Type B pancreatic cell (in vitro differentiated cells): ENCODE measurements at regions not wholly inside any gene's neighbourhood (a gene's known extent, or its start where the extent isn't known, plus 50 kb on each side); places are given as distances from the start of the nearest gene placed in this dataset.

Source experiments
- DNase-seq: peaks from one replicate; pipeline ENCODE4 v3.0.0; 2021; ENCODE audit warnings: mixed read lengths; ENCODE audit not compliant: unreplicated experiment; ENCODE audit errors: extremely low spot score
- H3K27ac Mint-ChIP-seq: 2 replicates; pipeline ENCODE4 v1.8.0; 2021; ENCODE audit warnings: mild to moderate bottlenecking, mixed read lengths
- H3K27me3 Mint-ChIP-seq: 2 replicates; pipeline ENCODE4 v1.8.0; 2021; ENCODE audit warnings: mixed read lengths
- H3K36me3 Mint-ChIP-seq: 2 replicates; pipeline ENCODE4 v1.8.0; 2021; ENCODE audit warnings: mixed read lengths
- H3K4me1 Mint-ChIP-seq: one replicate; pipeline ENCODE4 v1.8.0; 2021; ENCODE audit warnings: mixed read lengths; ENCODE audit not compliant: unreplicated experiment
- H3K4me3 Mint-ChIP-seq: 2 replicates; pipeline ENCODE4 v1.8.0; 2021; ENCODE audit warnings: mild to moderate bottlenecking, mixed read lengths
- H3K9me3 Mint-ChIP-seq: 2 replicates; pipeline ENCODE4 v1.8.0; 2021; ENCODE audit warnings: mixed read lengths
- CTCF ChIP-seq: fragments of 200-600 bp; sonication (generic); conservative IDR thresholded peaks from 2 replicates; pipeline ENCODE4 v1.5.0; 2021; ENCODE audit warnings: antibody characterized with exemption, mild to moderate bottlenecking

- no peak for DNase-seq
- no peaks in the 10 kb centered on the region for H3K4me1 Mint-ChIP-seq
- TF ChIP-seq CTCF, result no peak
Observed at GRCh38 chr10:4109469-4109868, 324.5 kb upstream of the KLF6 start.

GRCh38 chr10:4108693-4109092, 323.7 kb upstream of the KLF6 start:
- peaks cover 4% of the 10 kb centered on the region for H3K36me3 Mint-ChIP-seq
- H3K4me3 Mint-ChIP-seq, result no peak overlapping the region
- no peaks in the 10 kb centered on the region for H3K4me1 Mint-ChIP-seq
- H3K9me3 Mint-ChIP-seq, result peaks cover 8% of the 10 kb centered on the region
- DNase-seq, result no peak
- H3K27ac Mint-ChIP-seq, result no peak overlapping the region
- no peak for TF ChIP-seq CTCF
- H3K27me3 Mint-ChIP-seq, result no peaks in the 10 kb centered on the region

More at GRCh38 chr10:4109469-4109868, 324.5 kb upstream of the KLF6 start:
- H3K27ac Mint-ChIP-seq, result no peak overlapping the region
- H3K4me3 Mint-ChIP-seq, result no peak overlapping the region
- H3K9me3 Mint-ChIP-seq, result peaks cover 8% of the 10 kb centered on the region
- peaks cover 4% of the 10 kb centered on the region for H3K36me3 Mint-ChIP-seq
- no peaks in the 10 kb centered on the region for H3K27me3 Mint-ChIP-seq

- no peak for DNase-seq
- peaks cover 4% of the 10 kb centered on the region for H3K36me3 Mint-ChIP-seq
- H3K4me3 Mint-ChIP-seq, result no peak overlapping the region
- H3K9me3 Mint-ChIP-seq, result peaks cover 11% of the 10 kb centered on the region
- H3K27ac Mint-ChIP-seq, result no peak overlapping the region
- TF ChIP-seq CTCF, result no peak
- H3K4me1 Mint-ChIP-seq, result no peaks in the 10 kb centered on the region
- no peaks in the 10 kb centered on the region for H3K27me3 Mint-ChIP-seq
Observed at GRCh38 chr10:4107285-4107851, 322.4 kb upstream of the KLF6 start.

GRCh38 chr10:4103603-4104002, 318.6 kb upstream of the KLF6 start:
- no peak for TF ChIP-seq CTCF
- Mint-ChIP-seq H3K27me3 (no peaks in the 10 kb centered on the region), H3K4me1 (no peaks in the 10 kb centered on the region), H3K36me3 (peaks cover 4% of the 10 kb centered on the region), H3K9me3 (peaks cover 9% of the 10 kb centered on the region), H3K4me3 (no peak overlapping the region), H3K27ac (no peak overlapping the region)
- DNase-seq, result no peak

- no peak overlapping the region for H3K4me3 Mint-ChIP-seq
- peaks cover 4% of the 10 kb centered on the region for H3K36me3 Mint-ChIP-seq
- no peaks in the 10 kb centered on the region for H3K27me3 Mint-ChIP-seq
- H3K27ac Mint-ChIP-seq, result no peak overlapping the region
- no peak for TF ChIP-seq CTCF
- peaks cover 9% of the 10 kb centered on the region for H3K9me3 Mint-ChIP-seq
- no peak for DNase-seq
- no peaks in the 10 kb centered on the region for H3K4me1 Mint-ChIP-seq
Observed at GRCh38 chr10:4102802-4103344, 317.9 kb upstream of the KLF6 start.
